ENCODE measurements at regions not wholly inside any gene's neighbourhood (a gene's known extent, or its start where the extent isn't known, plus 50 kb on each side); places are given as distances from the start of the nearest gene placed in this dataset.

DNA sequence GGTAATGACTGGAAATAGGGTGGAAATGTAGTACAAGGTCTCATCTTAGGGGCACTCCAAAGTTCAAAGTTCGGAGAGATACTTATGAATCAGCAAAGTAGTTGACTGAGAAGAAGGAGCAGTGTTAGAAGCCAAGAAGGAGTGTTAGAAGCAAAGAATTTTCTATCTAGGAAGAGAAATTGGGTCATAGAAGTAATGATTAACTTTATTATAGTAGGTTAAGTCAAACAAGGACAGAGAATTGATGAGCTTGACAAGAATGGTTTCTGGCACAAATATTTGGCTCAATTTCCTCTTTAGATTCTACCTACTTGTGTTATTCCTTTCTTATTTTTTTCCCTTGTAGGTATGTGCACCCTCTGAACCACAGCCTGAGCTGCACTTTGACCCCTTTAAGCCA is 810.5 kb upstream of the LRFN5 start:
- no peaks in the 10 kb centered on the region for H3K27me3 ChIP-seq (ENCODE audit: insufficient read depth)
- H4K20me1 ChIP-seq (ENCODE audit: insufficient read depth), result no peaks in the 10 kb centered on the region
- H3K4me2 ChIP-seq, result no peak overlapping the region
- TF ChIP-seq NFIC (IDR thresholded peaks at IDR 0.05; ENCODE audit: borderline replicate concordance) (no peak), EZH2phosphoT487 (IDR thresholded peaks at IDR 0.05; ENCODE audit: borderline replicate concordance, low read depth) (no peak), JUND (IDR thresholded peaks at IDR 0.05) (no peak), NRF1 (IDR thresholded peaks at IDR 0.05; ENCODE audit: low read depth, low read length) (no peak), SMC3 (IDR thresholded peaks at IDR 0.05; ENCODE audit: low read depth, low read length) (no peak), RXRA (IDR thresholded peaks at IDR 0.05; ENCODE audit: borderline replicate concordance, low read depth) (no peak), USF1 (IDR thresholded peaks at IDR 0.05; ENCODE audit: borderline replicate concordance, low read depth) (no peak), IRF3 (IDR thresholded peaks at IDR 0.05; ENCODE audit: low read depth, low read length) (no peak), GABPA (IDR thresholded peaks at IDR 0.05; ENCODE audit: low read depth) (no peak), POLR2AphosphoS5 (IDR thresholded peaks at IDR 0.05; ENCODE audit: low read depth, low read length) (no peak), YY1 (IDR thresholded peaks at IDR 0.05; ENCODE audit: low read depth) (no peak)
- TF ChIP-seq, protein P1, sequence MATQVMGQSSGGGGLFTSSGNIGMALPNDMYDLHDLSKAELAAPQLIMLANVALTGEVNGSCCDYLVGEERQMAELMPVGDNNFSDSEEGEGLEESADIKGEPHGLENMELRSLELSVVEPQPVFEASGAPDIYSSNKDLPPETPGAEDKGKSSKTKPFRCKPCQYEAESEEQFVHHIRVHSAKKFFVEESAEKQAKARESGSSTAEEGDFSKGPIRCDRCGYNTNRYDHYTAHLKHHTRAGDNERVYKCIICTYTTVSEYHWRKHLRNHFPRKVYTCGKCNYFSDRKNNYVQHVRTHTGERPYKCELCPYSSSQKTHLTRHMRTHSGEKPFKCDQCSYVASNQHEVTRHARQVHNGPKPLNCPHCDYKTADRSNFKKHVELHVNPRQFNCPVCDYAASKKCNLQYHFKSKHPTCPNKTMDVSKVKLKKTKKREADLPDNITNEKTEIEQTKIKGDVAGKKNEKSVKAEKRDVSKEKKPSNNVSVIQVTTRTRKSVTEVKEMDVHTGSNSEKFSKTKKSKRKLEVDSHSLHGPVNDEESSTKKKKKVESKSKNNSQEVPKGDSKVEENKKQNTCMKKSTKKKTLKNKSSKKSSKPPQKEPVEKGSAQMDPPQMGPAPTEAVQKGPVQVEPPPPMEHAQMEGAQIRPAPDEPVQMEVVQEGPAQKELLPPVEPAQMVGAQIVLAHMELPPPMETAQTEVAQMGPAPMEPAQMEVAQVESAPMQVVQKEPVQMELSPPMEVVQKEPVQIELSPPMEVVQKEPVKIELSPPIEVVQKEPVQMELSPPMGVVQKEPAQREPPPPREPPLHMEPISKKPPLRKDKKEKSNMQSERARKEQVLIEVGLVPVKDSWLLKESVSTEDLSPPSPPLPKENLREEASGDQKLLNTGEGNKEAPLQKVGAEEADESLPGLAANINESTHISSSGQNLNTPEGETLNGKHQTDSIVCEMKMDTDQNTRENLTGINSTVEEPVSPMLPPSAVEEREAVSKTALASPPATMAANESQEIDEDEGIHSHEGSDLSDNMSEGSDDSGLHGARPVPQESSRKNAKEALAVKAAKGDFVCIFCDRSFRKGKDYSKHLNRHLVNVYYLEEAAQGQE (IDR thresholded peaks at IDR 0.05; ENCODE audit: low read depth, low read length), result no peak
- TF ChIP-seq, protein P2, sequence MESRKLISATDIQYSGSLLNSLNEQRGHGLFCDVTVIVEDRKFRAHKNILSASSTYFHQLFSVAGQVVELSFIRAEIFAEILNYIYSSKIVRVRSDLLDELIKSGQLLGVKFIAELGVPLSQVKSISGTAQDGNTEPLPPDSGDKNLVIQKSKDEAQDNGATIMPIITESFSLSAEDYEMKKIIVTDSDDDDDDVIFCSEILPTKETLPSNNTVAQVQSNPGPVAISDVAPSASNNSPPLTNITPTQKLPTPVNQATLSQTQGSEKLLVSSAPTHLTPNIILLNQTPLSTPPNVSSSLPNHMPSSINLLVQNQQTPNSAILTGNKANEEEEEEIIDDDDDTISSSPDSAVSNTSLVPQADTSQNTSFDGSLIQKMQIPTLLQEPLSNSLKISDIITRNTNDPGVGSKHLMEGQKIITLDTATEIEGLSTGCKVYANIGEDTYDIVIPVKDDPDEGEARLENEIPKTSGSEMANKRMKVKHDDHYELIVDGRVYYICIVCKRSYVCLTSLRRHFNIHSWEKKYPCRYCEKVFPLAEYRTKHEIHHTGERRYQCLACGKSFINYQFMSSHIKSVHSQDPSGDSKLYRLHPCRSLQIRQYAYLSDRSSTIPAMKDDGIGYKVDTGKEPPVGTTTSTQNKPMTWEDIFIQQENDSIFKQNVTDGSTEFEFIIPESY (IDR thresholded peaks at IDR 0.05; ENCODE audit: borderline replicate concordance, low read depth), result no peak
- TF ChIP-seq, protein P3, sequence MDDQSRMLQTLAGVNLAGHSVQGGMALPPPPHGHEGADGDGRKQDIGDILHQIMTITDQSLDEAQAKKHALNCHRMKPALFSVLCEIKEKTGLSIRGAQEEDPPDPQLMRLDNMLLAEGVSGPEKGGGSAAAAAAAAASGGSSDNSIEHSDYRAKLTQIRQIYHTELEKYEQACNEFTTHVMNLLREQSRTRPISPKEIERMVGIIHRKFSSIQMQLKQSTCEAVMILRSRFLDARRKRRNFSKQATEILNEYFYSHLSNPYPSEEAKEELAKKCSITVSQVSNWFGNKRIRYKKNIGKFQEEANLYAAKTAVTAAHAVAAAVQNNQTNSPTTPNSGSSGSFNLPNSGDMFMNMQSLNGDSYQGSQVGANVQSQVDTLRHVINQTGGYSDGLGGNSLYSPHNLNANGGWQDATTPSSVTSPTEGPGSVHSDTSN (IDR thresholded peaks at IDR 0.05), result no peak
- TF ChIP-seq, protein P4, sequence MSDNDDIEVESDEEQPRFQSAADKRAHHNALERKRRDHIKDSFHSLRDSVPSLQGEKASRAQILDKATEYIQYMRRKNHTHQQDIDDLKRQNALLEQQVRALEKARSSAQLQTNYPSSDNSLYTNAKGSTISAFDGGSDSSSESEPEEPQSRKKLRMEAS (IDR thresholded peaks at IDR 0.05; ENCODE audit: low read depth), result no peak
- no peaks in the 10 kb centered on the region for H3K36me3 ChIP-seq (replicated peaks in 1 of 2; ENCODE audit: control insufficient read depth in 1 of 2, insufficient read depth in 2 of 2, low read length in 1 of 2)
- H3K79me2 ChIP-seq (ENCODE audit: insufficient read depth), result no peaks in the 10 kb centered on the region
- 0% methylated on average over 1 of the region's 1 CpG for WGBS (ENCODE audit: low lambda C conversion rate)
- no peaks in the 10 kb centered on the region for H3K9me3 ChIP-seq
- H3K4me1 ChIP-seq (ENCODE audit: control insufficient read depth in 1 of 2, insufficient read depth in 2 of 2, low read depth in 1 of 2, low read length in 1 of 2), result no peaks in the 10 kb centered on the region
- H2AFZ ChIP-seq (ENCODE audit: low read depth), result no peak overlapping the region
- H3K9ac ChIP-seq, result no peak overlapping the region
- no peak overlapping the region for H3K27ac ChIP-seq (ENCODE audit: low read depth in 2 of 2, low read length in 1 of 2)
- H3F3A ChIP-seq (replicated peaks; ENCODE audit: insufficient read depth), result no peaks in the 10 kb centered on the region
- CTCF ChIA-PET, result no interaction called here
- H3K4me3 ChIP-seq (ENCODE audit: low read depth in 2 of 2, low read length in 1 of 2), result no peak overlapping the region
- no peak for DNase-seq
- POLR2A ChIA-PET, result no interaction called here
- no peaks in the 10 kb centered on the region for H3K9me2 ChIP-seq
